HCT116 (cell line): ENCODE measurements at regions not wholly inside any gene's neighbourhood (a gene's known extent, or its start where the extent isn't known, plus 50 kb on each side); places are given as distances from the start of the nearest gene placed in this dataset.

Source experiments
- CTCF ChIP-seq, 3 experiments: fragments of 200-600 bp in 1 of 3; sonication (generic) in 1 of 3; IDR thresholded peaks in 2 of 3; conservative IDR thresholded peaks in 1 of 3; 2 replicates each; pipeline ENCODE4 v1.5.1; 2012 to 2017; ENCODE audit warnings: low read depth in 2 of 3, low read length in 2 of 3, antibody characterized with exemption in 1 of 3, borderline replicate concordance in 1 of 3, control low read depth in 1 of 3, mild to moderate bottlenecking in 1 of 3, mixed read lengths in 1 of 3, mixed run types in 1 of 3, moderate library complexity in 1 of 3; ENCODE audit not compliant: insufficient read depth in 1 of 3
- EZH2 ChIP-seq: fragments of 200-600 bp; sonication (generic); IDR thresholded peaks from 2 replicates; pipeline ENCODE4 v1.6.1; 2017; ENCODE audit warnings: antibody characterized with exemption, mixed run types
- POLR2A ChIP-seq: IDR thresholded peaks from 2 replicates; pipeline ENCODE4 v1.7.0; 2011; ENCODE audit warnings: borderline replicate concordance; ENCODE audit not compliant: insufficient read depth, insufficient read length; ENCODE audit errors: extremely low read depth
- POLR2AphosphoS5 ChIP-seq: IDR thresholded peaks from 2 replicates; pipeline ENCODE4 v1.6.1; 2011; ENCODE audit warnings: mild to moderate bottlenecking, low read depth, low read length, moderate library complexity
- RAD21 ChIP-seq: IDR thresholded peaks from 2 replicates; pipeline ENCODE4 v1.6.1; 2012; ENCODE audit warnings: low read depth, mild to moderate bottlenecking
- TCF7L2 ChIP-seq: IDR thresholded peaks from 2 replicates; pipeline ENCODE4 v1.7.0; 2011; ENCODE audit warnings: borderline replicate concordance, inconsistent platforms; ENCODE audit not compliant: insufficient read depth, insufficient read length; ENCODE audit errors: extremely low read depth
- ZNF274 ChIP-seq: fragments of 200-500 bp; sonication (Bioruptor generic); IDR thresholded peaks from 2 replicates; pipeline ENCODE4 v1.6.1; 2014; ENCODE audit warnings: mild to moderate bottlenecking, low read depth, low read length, inconsistent platforms

GRCh38 chr5:116738615-116739261 lies 164.1 kb upstream of the SEMA6A start:
- TF ChIP-seq CTCF (IDR thresholded peaks at IDR 0.05 in 2 of 3, conservative IDR thresholded peaks at IDR 0.05 in 1 of 3; ENCODE audit: borderline replicate concordance in 1 of 3, insufficient read depth in 1 of 3, low read depth in 2 of 3, low read length in 2 of 3) (no peak), POLR2A (no peak), POLR2AphosphoS5 (no peak), ZNF274 (no peak), TCF7L2 (no peak), RAD21 (no peak), EZH2 (no peak)
